ENCODE measurements at regions not wholly inside any gene's neighbourhood (a gene's known extent, or its start where the extent isn't known, plus 50 kb on each side); places are given as distances from the start of the nearest gene placed in this dataset.

- TF ChIP-seq POLR2AphosphoS5 (IDR thresholded peaks at IDR 0.05) (no peak), POLR2A (IDR thresholded peaks at IDR 0.05) (no peak)
- TF ChIP-seq, protein P1, sequence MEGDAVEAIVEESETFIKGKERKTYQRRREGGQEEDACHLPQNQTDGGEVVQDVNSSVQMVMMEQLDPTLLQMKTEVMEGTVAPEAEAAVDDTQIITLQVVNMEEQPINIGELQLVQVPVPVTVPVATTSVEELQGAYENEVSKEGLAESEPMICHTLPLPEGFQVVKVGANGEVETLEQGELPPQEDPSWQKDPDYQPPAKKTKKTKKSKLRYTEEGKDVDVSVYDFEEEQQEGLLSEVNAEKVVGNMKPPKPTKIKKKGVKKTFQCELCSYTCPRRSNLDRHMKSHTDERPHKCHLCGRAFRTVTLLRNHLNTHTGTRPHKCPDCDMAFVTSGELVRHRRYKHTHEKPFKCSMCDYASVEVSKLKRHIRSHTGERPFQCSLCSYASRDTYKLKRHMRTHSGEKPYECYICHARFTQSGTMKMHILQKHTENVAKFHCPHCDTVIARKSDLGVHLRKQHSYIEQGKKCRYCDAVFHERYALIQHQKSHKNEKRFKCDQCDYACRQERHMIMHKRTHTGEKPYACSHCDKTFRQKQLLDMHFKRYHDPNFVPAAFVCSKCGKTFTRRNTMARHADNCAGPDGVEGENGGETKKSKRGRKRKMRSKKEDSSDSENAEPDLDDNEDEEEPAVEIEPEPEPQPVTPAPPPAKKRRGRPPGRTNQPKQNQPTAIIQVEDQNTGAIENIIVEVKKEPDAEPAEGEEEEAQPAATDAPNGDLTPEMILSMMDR (IDR thresholded peaks at IDR 0.05), result no peak
These were observed 592.4 kb downstream of the SOX5 start for GRCh38 chr12:23356927-23357708.

All from breast epithelium (tissue), 3 donors.